DMS 273 (cell line): ENCODE measurements at regions not wholly inside any gene's neighbourhood (a gene's known extent, or its start where the extent isn't known, plus 50 kb on each side); places are given as distances from the start of the nearest gene placed in this dataset.
"Not testable (repeated sequence)": the region's sequence is repeated elsewhere in the genome, so short reads cannot be mapped to it uniquely, and the experiment has no call there.

Experiments used
- DNase-seq: peaks from one replicate; lab custom pipeline; 2025; ENCODE audit not compliant: unreplicated experiment; lab: John Stamatoyannopoulos, UW

DNA sequence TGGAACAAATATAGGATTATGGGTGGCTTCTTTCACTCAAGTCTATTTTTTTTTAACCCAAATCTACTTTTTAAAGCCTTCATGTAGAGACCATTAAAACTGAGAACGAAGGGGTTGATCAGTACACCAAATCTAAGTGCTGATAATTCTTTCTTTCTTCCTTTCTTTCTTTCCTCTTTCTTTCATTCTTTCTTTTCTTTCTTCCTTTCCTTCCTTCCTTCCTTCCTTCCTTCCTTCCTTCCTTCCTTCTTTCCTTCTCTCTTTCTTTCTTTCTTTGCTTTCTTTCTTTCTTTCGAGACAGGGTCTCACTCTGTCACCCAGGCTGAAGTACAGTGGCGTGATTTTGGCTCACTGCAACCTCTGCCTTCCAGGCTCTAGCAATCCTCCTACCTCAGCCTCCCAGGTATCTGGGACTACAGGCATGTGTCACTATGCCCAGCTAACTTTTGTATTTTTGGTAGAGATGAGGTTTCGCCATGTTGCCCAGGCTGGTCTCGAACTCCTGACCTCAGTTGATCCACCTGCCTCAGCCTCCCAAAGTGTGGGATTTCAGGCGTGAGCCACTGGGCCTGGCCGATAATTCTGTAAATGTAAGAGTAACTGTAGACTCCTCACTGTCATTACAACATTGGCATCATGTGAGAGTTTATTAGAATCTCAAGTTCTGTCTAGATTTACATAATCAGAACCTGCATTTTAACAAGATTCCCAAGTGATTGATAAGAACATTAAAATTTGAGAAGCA lies 236.4 kb downstream of the TFEC start:
- DNase-seq, result no peak

DNA sequence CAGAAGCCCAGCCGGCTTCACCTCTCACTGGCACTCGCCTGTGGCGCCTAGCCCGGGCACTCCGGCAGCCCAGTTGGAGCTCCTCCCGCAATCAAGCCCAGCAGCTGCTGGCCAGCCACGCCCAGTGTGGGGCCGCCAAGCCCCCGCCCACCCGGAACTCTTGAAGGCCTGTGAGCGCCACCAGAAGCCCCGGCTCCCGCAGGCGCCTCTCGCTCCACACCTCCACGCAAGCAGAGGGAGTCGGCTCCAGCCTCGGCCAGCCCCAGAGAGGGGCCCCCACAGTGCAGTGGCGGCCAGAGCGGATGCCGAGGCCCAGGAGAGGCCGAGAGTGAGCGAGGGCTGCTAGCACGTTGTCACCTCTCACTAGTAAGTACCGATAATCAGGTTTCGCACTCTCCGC lies 240.7 kb downstream of the TFEC start:
- DNase-seq, result no peak

DNA sequence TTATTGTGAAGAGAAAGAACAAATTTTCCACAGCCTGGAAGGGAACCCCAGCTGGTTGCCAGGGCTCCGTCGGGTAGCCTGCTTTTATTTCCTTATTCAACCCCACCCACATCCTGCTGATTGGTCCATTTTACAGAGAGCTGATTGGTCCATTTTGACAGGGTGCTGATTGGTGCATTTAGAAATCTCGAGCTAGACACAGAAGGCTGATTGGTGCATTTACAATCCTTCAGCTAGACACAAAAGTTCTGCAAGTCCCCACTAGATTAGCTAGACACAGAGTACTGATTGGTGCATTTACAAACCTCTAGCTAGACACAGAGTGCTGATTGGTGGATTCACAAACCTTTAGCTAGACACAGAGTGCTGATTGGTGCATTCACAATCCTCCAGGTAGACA lies 241.1 kb downstream of the TFEC start:
- not testable (repeated sequence) for DNase-seq

DNA sequence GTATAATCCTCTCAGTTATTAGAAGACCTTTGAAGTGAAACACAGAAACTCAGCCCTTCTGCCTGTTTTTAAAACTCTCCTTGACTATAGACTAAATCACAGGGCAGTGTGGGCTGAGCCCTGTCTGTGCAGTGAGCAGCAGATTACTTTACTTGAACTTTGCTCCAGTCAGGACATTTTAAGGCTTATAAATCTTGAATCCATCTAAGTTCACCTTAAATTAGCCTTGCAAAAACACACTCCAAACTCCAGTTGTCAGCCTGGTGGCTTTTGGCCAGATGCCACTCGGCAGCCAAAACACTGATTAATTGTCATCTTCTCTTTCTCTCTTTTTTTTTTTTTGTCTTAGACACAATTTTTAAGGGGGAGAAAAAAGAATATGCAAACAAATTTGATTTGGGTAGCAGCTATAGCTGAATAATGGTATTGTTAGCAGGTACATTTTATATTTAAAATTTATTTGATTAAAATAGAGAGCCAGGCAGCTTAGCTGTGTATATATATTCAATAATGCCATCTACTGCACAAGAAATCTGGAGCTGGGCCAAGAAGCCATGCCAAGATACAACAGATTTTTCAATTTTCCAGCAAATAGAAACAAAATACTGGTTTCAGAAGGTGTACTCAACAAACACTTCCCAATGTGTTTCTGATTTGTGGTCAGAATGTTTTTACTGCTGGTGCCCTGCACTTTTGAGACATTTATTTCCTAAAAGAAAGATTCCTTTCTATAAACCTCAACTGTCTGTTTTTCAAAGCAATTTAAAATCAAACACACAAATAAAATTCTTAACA lies 247.7 kb downstream of the TFEC start:
- peak; percentile 33 for DNase-seq

DNA sequence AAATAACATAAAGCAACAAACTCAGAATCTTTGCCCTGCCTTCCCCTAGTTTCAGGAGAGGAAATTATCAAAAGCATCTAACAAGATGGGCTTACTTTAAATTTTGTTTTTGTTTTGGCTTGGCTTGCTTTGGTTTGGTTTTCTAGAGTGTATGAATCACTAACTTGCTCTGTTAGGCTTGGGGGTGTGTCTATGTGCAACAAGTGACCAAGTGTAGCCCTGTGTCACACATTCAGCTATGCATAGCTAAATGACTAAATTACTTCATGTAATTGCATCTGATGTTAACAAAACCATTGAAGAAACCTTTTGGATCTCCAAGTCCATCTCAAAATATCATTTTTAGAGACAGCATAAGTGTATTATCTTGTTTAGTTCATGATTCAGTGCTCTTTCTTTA lies 251.0 kb downstream of the TFEC start:
- DNase-seq, result no peak

DNA sequence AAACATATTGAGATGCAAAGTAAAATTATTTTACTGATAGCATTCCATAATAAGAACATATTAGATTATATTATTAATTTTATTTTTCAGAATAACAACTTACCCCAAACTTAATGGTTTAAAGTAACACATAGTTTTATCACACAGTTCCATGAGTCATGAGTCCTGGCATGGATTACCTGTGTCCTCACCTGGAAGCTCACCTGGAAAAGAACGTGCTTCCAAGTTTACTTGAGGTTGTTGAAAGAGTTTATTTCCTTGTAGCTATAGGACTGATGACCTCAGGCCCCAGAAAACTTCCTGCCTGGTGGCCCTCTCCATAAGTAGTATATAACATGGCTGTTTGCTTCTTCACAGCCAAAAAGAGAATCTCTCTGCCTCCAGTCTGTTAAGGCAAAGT lies 254.6 kb downstream of the TFEC start:
- DNase-seq, result no peak

DNA sequence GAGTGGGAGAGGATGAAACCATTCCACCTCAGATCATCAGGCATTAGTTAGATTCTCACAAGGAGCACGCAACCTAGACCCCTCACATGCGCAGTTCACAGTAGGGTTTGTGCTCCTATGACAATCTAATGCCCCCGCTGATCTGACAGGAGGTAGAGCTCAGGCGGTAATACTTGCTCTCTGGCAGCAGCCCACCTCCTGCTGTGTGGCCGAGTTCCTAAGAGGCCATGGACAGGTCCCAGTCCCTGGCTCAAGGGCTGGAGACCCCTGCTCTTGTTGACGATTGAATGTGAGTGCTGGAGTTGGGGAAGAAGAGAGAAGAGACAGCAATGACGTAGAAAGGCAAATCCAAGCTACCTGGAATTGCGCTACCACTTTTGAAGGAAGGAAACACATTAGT lies 267.2 kb downstream of the TFEC start:
- no peak for DNase-seq

DNA sequence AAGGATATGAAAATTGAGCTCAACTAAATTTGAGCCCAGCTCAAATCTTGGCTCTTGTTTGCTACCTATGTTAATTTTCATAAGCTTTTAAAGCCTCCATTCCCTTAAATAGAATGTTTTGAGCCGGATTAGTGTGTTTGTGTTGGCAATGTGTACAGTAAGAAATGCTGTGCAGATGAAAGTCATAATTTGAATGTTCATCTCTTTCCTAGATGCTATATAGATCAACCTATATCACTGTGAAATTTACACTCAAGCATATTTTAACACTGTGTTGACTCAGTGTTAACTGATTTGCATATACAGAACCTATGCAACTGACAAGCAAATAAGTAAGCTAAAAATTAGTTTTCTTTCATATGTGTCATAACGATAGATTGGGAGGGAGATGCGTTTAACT lies 272.5 kb downstream of the TFEC start:
- DNase-seq, result no peak

DNA sequence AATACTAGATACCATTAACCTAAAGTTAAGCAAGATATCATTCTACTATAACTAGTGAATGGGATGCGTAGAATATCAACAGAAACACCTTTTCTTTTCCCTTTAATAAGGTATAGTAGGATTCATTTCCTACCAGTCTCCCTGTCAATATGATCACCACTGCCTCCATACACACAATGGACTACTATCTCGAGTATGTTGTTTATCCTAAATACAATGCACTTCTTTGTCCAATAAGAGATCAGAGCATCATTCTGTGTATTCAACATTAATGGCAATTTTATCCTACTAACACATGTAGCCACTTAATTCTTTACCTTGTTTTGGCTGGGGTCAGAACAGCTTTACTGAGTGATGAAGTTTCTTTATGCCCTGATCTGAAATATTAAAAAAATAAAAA lies 276.3 kb downstream of the TFEC start:
- no peak for DNase-seq

DNA sequence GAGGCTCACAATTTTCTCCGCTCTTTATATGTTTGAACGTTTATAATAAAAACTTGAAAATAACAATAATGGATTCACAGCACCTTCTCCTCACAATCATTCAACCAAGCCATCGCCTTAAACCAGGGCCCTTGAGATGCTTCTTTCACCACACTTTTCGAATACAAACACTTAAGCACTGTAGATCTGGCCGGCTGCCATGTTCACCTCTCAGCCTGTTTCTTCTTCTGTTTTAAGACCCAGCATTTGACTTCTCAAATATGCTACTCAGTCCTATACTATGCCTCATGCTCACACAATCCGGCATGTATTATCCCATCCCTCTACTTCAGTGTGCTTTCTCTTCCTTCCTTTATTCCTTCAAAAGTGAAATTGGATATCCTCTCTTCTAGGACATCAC lies 280.6 kb downstream of the TFEC start:
- peak; percentile 4 for DNase-seq

DNA sequence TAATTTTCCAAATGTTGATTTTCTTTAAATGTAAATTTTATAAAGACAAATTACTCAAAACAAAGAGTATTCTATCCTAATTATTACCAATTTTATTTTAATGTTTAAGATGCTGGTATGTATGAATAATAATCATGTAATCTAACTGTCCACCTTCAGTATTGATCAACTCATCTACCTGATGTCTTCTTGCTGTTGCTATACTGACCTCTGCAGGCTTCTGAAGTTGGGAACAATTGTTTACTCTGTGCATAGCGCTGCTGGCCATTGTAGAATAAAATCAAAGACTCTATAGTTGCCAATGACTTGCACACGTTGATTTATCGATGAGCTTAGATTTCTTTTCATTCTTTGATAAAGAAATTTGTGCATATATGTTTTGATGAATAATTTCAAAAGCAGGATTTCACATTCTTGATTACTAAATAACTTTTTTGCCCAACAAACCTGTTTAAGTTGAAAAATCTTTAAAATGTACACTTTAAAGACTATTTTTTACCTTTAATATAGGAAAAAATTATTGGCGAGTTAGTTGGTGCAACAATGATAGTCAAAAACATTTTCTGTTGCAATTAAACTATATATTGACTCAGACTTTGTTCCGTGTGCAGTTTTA lies 282.3 kb downstream of the TFEC start:
- no peak for DNase-seq

DNA sequence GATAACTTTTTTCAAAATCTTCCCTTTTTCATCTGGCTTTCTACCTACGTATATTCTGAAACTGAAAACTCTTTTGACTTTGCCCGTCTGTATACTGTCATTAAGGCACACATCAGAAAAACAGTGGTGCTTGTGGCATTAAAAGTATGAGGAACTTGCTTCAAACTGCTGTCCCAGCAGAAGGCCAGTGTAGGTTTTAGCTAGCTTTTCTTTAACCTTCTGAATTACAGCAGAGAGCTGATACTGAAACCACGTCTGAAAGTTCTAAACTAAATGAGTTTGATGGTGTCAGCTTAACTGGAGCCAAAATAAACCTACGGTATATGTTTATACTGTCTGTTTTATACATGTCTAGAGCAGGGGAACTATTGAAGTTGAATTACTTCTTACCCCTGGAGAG lies 283.4 kb downstream of the TFEC start:
- no peak for DNase-seq

DNA sequence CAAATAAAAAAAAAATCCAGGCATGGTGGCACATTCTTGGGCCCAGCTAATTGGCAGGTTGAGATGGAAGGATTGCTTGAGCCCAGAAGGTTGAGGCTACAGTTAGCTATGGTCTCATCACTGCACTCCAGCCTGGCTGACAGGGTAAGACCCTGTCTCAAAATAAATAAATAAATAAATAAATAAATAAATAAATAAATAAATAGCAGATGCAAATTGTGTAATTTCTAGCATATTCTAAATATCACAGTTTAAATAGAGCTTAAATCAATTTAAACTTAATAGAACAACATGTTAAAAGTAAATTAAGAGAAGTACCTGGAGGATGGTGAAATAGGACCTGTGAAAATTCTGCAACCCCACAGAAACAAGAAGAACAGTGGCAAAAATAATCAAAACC lies 290.5 kb downstream of the TFEC start:
- DNase-seq, result no peak

DNA sequence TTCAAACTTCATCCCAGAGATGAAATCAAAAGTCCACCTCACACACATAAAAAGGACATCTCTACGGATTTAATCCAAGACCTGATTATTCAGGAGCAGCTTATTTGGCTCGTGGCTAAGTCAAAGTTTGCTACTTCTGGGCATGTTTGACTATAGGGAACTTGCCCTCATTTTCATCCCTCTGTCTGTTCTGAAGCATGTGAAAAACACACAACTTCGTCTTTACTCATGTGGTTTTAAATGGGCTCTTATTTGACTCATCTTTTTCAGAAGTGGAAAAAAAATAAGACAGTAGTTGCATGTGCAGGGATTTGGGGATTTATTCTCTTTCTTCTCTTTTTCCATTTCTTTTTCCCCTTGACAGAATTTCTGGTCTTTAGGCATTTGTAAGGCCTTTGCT lies 295.9 kb downstream of the TFEC start:
- no peak for DNase-seq

DNA sequence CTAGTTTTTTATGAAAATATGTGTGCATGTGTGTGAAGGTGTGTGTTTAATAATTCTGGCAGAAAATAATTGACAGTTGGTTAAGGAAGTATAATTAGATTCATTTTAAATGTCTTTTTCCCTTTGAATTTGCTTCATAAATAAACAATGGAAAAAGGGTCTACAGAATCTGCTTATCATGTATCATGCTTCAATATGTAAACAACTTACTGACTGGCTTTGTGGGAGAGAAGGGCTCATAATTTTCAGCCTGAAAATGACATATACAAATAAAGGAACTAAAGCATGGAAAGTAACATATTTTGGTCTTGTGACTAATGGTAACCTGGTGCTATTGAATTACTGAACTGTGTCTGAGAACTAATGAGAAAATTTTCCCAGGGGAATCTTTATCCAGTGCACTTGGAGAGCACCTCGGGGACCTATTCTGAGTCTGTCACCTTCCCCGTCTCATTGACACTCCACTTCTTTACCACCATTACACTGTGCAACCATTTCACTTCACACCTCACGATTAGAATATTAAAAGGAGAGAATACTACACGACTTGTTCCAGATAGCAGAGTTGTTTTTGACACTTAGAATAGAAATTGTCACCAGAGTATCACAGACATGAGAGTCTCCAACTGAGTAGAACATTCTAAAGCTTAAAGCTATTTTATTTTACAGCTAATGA lies 298.6 kb downstream of the TFEC start:
- DNase-seq, result no peak

DNA sequence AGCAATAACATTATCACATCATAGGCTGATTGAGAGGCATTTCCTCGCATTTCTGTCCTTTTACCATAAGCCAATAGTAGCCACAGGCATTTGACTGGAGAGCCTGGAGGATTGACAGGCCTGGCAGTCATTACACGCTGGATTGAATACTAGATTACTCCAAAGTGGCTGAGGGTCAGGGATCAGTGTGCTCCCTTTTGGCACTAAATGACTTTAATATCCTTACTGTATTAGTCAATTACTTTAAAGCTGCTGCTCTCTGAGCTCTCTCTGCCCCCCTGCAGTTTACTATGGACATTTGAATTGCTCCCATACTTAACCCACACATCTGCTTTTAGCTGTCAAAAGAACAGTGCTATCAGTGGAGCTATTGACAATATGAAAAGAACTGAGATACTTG lies 302.0 kb downstream of the TFEC start:
- DNase-seq, result no peak

DNA sequence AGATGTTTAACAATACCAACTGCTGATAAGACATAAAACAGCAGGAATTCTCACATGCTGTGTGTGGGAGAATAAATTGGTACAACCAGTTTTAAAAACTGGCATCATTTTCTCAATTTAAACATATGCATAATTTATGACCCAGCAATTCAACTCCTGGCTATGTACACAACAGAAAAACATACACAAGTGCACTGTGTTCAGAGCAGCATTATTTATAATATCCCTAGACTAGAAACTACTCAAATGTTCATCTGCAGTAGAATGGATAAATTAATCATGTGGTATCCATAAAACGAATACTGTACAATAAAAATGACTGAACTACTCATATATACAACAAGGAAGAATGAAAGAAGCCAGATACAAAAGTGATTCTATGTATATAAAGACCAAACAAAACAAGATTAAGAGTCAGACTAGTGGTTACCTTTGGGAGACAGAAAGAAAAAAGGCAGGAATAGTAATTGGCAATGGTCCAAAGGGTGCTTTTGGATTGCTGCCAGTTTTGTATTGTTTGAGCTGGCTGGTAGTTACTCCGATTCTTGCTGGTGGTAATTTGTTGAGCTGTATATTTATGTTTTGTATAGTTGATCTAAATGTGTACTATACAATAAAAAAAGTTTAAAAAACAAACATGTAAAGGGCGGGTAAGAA lies 306.0 kb downstream of the TFEC start:
- peak; percentile 44 for DNase-seq

DNA sequence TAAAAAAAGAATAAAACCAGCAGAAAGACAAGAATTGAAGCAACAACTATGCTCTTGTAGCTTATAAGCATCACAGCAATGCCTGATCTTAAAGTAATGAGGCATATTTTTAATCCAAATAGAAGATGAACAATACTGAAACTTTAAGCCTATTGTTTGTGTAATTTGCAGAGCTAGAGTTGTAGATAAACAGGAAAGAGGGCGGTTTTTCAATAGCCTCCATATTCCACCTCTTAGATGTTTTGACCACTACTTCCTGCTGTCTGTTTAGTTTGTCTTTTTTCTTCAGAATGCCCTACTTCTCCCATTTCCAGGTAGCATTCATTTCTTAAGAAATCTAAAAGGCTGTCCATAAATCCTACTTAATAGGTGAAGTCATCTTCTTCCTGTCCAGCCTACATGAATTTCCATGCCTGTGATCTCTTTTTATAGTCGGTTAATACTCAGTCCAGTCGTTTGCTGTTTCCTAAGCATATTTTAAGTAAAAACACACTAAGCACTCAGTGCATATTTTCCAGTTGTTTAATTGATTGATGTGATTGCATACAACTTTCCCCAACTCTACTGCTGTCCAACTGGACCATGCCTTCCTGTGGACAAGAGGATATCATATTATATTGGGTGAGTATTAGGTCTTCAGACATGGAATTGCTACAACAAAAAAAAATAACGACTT lies 308.1 kb downstream of the TFEC start:
- DNase-seq, result no peak

DNA sequence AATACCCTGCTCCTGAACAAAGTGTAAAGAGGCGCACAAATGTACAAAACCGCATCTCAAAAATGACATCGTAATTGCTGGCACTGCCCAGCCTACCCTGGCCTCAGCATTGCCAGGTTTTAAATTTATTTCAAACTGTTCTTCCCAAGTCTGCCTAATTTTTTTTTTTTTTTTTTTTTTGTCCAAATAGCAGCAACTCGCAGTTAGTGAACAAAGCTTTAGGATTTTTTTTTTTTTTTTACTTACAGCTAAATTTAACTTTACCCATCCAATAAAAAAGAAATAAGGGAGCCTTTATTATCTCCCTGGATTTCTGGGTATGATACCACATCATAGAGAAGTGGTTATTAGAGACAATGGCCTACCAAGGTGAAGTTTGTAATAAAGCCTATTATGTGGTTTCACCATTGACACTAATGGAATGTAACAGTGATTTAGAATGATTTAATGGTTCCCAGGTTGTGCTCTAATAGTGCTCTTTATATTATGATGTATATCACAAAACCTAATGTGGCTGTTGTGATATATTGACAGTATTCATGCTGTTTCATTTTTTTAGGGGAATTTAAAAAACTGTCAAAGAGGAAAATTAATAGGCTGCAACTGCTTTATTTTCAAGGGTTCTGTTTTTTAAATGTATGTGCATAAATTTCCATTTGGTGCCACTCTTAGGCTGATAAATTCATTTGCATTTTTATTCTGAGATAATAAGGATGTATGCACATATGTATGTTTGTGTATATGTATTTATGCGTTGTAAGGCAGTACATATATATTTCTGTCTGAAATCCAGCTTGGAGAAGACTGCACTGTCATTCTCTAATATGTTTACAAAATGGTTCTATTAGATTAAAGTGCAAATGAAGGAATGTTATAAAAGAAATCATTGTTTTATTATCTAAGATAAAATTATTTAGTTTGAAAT lies 309.0 kb downstream of the TFEC start:
- DNase-seq, result no peak

DNA sequence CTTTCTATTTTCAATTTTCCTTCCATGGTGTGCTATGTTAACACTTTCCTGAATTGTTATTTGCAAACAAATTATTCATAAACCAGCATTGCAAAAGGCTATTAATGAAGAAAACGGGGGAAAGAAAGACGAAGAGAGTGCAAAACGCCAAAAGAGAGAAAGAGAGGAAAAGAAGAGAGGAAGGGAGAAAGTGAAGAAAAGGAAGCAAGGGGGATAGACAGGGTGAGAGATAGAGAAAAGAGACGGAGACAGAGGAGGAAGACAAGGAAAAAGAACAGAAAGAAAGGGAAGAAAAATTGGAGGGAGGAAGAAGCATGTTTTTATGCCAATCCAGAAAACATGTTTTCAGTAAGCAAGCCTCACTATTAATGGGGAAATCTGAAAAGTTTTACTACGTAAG lies 310.6 kb downstream of the TFEC start:
- no peak for DNase-seq
